Ishikawa (cell line): ENCODE measurements at regions not wholly inside any gene's neighbourhood (a gene's known extent, or its start where the extent isn't known, plus 50 kb on each side); places are given as distances from the start of the nearest gene placed in this dataset.

Experiments
- CEBPB ChIP-seq: IDR thresholded peaks from 2 replicates; pipeline ENCODE4 v1.6.1; 2012
- CREB1 ChIP-seq: IDR thresholded peaks from 2 replicates; pipeline ENCODE4 v1.6.1; 2012; ENCODE audit warnings: low read depth
- EGR1 ChIP-seq: IDR thresholded peaks from 2 replicates; pipeline ENCODE4 v1.6.1; 2012
- EP300 ChIP-seq: IDR thresholded peaks from 2 replicates; pipeline ENCODE4 v1.6.1; 2012; ENCODE audit warnings: borderline replicate concordance
- FOXM1 ChIP-seq: IDR thresholded peaks from 2 replicates; pipeline ENCODE4 v1.6.1; 2012; ENCODE audit warnings: low read depth, borderline replicate concordance
- MAX ChIP-seq: IDR thresholded peaks from 2 replicates; pipeline ENCODE4 v1.6.1; 2012
- NFIC ChIP-seq: IDR thresholded peaks from 2 replicates; pipeline ENCODE4 v1.6.1; 2012
- RAD21 ChIP-seq: IDR thresholded peaks from 2 replicates; pipeline ENCODE4 v1.6.1; 2012; ENCODE audit warnings: low read depth
- REST ChIP-seq: IDR thresholded peaks from 2 replicates; pipeline ENCODE4 v1.6.1; 2012; ENCODE audit warnings: low read depth, mild to moderate bottlenecking
- TAF1 ChIP-seq: IDR thresholded peaks from 2 replicates; pipeline ENCODE4 v1.6.1; 2012; ENCODE audit warnings: low read depth, mild to moderate bottlenecking
- TCF12 ChIP-seq: IDR thresholded peaks from 2 replicates; pipeline ENCODE4 v1.6.1; 2012; ENCODE audit warnings: low read depth
- TEAD4 ChIP-seq: IDR thresholded peaks from 2 replicates; pipeline ENCODE4 v1.6.1; 2012
- USF1 ChIP-seq: IDR thresholded peaks from 2 replicates; pipeline ENCODE4 v1.6.1; 2012
- YY1 ChIP-seq: IDR thresholded peaks from 2 replicates; pipeline ENCODE4 v1.6.1; 2012; ENCODE audit warnings: low read depth
- ZBTB7A ChIP-seq: IDR thresholded peaks from 2 replicates; pipeline ENCODE4 v1.6.1; 2012; ENCODE audit warnings: low read depth

- TF ChIP-seq CREB1 (no peak), CEBPB (no peak), USF1 (no peak), TEAD4 (no peak), REST (no peak), ZBTB7A (no peak), YY1 (no peak), TCF12 (no peak), TAF1 (no peak), MAX (no peak), EP300 (no peak)
Observed at GRCh38 chr4:133594390-133595207, 445.5 kb downstream of the PCDH10 start.

GRCh38 chr4:133593764-133594163, 444.7 kb downstream of the PCDH10 start:
- TF ChIP-seq EP300 (no peak), EGR1 (no peak), MAX (no peak), TCF12 (no peak), RAD21 (no peak), TEAD4 (no peak), NFIC (no peak), REST (no peak), ZBTB7A (no peak), FOXM1 (no peak), USF1 (no peak), CEBPB (no peak), YY1 (no peak), TAF1 (no peak), CREB1 (no peak)

- TF ChIP-seq TAF1, result no peak
- no peak for TF ChIP-seq USF1
- no peak for TF ChIP-seq CREB1
- no peak for TF ChIP-seq EGR1
- no peak for TF ChIP-seq RAD21
- TF ChIP-seq TCF12, result no peak
- no peak for TF ChIP-seq ZBTB7A
- TF ChIP-seq CEBPB, result no peak
- no peak for TF ChIP-seq TEAD4
- TF ChIP-seq NFIC, result no peak
- no peak for TF ChIP-seq EP300
- no peak for TF ChIP-seq MAX
Observed at GRCh38 chr4:133592591-133592990, 443.5 kb downstream of the PCDH10 start.

GRCh38 chr4:133592106-133592505, 443.0 kb downstream of the PCDH10 start:
- TF ChIP-seq RAD21, result no peak
- no peak for TF ChIP-seq TEAD4
- no peak for TF ChIP-seq YY1
- no peak for TF ChIP-seq CREB1
- TF ChIP-seq USF1, result no peak
- no peak for TF ChIP-seq NFIC
- TF ChIP-seq EP300, result no peak
- no peak for TF ChIP-seq REST
- TF ChIP-seq CEBPB, result no peak
- TF ChIP-seq EGR1, result no peak
- no peak for TF ChIP-seq TAF1
- no peak for TF ChIP-seq ZBTB7A
